HG02763 (cell line): ENCODE measurements at regions not wholly inside any gene's neighbourhood (a gene's known extent, or its start where the extent isn't known, plus 50 kb on each side); places are given as distances from the start of the nearest gene placed in this dataset.
"Not testable (repeated sequence)": the region's sequence is repeated elsewhere in the genome, so short reads cannot be mapped to it uniquely, and the experiment has no call there.

ENCODE experiments used
- ATAC-seq: cut with Tn5 transposase; IDR thresholded peaks from one replicate; pipeline ENCODE4 v1.9.1; 2021; ENCODE audit warnings: mild to moderate bottlenecking, moderate library complexity; ENCODE audit not compliant: unreplicated experiment

DNA sequence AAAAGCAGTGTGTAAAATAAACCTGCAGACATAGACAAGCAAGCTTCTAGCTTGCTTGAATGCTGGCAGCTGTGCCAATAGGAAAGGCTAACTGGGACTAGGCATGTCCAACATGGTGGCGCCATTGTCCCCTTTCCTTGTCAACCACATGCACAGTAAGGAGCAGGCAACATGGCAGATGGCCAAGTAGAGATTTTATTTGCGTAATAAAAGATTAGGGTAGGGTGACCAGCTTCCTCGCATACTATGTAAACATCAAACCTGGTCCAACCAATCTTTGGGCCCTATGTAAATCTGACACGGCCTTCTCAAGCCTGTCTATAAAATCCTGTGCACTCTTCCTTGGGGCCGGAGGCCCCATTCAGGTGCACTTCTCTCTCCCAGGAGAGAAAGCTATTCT is 575.4 kb upstream of the GOLIM4 start:
- no peak for ATAC-seq

DNA sequence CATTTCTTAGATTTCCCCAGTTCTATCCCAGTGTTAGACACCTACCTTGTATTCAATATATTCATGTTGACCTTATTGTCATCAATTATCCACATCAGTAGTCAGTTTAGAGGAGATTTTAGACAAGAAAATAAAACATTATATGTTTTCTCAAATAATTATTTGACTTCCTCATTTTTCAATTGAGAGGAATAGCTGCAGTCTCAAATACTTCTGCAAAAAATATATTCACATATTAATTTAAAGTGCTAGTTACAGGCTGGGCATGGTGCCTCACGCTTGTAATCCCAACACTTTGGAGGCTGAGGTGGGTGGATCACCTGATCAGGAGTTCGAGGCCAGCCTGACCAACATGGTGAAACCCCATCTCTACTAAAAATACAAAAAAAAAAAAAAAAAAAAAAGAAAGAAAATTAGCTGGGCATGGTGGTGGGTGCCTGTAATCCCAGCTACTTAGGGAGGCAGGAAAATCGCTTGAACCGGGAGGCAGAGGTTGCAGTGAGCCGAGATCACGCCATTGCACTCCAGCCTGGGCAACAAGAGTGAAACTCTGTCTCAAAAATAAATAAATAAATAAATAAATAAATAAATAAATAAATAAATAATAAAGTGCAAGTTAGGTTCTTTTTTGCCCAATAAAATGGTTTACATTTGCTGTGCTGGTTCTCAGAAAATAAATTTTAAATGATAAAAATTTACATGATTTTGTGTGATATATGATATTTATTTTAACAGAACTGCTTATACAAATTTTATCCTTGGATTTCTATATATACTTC is 565.3 kb upstream of the GOLIM4 start:
- not testable (repeated sequence) for ATAC-seq

DNA sequence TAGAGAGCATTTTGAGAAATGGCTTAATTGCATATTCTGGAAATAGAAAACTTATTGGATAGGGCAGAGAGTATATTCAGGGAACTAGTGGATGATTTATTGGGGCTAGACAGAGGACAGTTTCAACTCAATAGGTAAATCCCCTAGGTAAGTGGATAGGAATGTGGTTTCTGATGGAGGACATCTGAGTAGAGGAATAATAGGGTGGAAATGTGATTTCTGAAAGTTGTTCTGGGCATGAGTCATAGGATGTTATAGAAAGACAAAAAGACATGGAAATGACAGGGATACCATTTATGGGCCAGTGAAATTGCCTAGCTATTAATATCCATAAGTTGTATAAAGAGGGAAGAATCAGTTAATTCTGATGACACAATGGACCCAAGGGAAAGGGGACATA is 563.3 kb upstream of the GOLIM4 start:
- no peak for ATAC-seq

DNA sequence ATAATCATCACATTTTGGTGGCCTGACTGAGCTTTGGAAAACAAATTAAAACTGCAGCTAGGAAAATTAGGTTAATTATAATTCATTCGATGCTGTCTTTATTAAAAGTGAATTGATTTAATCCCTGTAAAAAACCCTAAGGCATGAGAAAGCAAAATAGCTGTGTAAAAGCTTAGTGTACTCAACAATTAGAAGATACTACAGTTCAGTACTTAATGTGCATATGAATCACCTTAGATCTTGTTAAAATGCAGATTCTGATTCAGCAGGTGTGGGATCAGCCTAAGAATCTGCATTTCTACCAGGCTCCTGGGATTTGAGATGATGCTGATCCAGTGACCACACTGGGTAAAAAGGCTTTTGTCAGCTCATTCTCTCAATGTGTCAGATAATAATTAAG is 559.9 kb upstream of the GOLIM4 start:
- ATAC-seq = no peak

GRCh38 chr3:168654700-168655099 is 559.0 kb upstream of the GOLIM4 start:
- ATAC-seq = no peak

- ATAC-seq = no peak
Measured at GRCh38 chr3:168653255-168653654, 557.5 kb upstream of the GOLIM4 start.

GRCh38 chr3:168648321-168648720 is 552.6 kb upstream of the GOLIM4 start:
- ATAC-seq = no peak

DNA sequence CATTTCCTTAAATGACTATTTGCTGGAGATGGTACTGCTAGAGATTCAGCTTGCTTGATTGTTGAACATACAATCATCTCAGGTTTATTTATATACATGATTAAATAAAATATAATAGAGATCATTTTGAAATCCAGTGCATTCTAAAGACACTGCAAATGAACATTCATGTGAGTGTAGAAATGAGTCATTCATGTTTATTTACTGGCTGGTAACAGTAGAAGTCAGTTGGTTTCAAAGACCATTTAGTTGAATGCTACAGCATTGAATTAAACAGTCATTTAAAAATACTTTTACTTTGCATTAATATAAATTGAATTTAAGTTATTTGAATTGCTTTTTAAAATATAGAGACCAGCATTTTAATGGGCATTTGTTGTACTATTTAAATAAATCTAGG is 551.9 kb upstream of the GOLIM4 start:
- no peak for ATAC-seq

DNA sequence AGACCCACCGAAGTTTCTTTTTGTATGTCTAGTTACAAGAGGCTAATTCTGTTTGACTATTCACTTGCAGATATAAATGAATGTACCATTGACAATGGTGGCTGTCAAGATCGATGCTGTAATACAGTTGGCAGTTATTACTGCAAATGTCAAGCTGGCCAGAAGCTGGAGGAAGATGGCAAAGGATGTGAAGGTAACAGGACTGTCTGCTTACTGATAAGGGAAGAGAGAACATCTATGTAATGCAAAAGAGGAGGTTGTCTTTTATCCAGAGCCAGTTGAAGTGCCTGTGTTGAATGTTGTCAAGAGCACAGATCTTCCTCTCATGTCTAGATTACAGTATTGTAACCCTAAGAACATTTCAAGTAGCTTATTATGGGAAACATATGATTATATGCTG is 549.5 kb upstream of the GOLIM4 start:
- ATAC-seq = no peak

DNA sequence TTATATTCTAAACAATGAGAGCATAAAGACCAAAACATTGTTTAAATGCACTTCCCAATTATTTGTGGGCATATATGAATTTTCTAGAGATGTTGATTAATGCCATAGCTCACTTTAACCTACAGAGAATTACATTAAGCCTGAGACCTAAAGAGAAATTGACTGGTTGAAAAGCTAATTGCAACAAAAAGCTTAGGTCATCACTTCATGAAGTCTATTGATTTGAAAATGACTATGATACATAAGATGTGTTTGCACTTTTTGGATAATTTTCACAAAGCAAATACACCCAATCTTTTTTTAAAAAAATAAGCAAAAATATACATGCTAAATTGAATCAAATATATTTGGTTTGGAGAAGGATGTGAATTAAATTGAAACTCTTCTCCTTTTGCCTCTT is 532.8 kb upstream of the GOLIM4 start:
- no peak for ATAC-seq

DNA sequence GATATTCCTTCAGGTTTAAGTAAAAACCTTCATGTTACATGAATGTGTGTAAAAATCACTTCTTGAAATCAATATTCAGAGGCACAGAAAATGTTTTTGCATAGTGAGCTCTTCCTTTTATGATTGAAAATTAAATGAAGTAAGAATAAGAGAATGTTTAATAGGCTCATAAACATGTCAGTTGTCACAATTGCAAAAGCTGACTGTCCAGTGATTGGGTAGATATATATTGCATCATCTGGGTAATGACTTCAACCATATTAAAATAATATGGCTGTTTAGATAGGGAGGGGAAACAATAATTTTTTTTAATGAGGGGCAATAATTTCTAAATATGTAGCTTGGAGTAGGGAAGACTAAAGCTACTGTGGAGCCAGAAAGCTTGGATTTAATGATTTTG is 529.8 kb upstream of the GOLIM4 start:
- no peak for ATAC-seq

- ATAC-seq = no peak
Measured at GRCh38 chr3:168624892-168625448, 529.2 kb upstream of the GOLIM4 start.

- ATAC-seq = no peak
Measured at GRCh38 chr3:168624195-168624594, 528.5 kb upstream of the GOLIM4 start.

DNA sequence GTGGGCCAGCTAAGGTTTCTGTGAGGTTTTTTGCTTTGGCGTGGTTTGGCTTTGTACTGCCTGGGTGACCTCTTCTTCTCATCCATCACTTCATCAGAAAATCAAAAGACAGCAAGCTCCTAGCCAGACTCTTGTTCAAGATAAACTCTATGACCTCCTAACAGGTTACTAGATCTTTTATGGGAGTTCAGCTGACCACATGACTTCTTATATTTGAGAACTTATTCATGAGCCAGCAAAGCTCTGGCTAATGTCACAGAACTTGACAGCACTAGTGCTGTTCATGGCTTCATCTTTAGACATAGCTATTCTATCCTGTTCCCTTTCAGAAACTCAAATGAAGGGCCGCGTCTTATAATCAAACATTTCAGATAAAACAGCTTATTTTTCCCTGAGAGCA is 527.1 kb upstream of the GOLIM4 start:
- ATAC-seq = no peak

- no peak for ATAC-seq
Measured at GRCh38 chr3:168620854-168621253, 525.1 kb upstream of the GOLIM4 start.

- no peak for ATAC-seq
Measured at GRCh38 chr3:168618827-168619470, 523.2 kb upstream of the GOLIM4 start.

- ATAC-seq = no peak
Measured at GRCh38 chr3:168617658-168618057, 521.9 kb upstream of the GOLIM4 start.

DNA sequence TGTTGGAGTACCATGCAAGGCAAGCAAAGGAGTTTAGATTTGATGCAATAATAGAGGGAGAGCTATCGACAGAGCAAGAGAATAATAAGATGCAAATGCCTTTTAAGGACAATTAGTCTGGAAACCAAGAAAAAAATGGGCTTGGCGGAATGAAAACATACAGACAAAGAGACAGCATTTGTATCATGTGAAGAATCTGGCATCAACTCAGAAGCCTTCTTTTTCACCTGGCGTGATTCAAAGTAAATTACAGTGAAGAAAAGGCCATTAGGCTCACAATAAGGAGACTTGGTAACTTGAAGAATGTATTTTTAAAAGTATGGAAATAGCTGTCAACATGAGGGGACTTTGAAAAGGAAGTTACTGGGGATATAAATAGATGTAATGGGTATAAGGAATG is 521.2 kb upstream of the GOLIM4 start:
- ATAC-seq = no peak

DNA sequence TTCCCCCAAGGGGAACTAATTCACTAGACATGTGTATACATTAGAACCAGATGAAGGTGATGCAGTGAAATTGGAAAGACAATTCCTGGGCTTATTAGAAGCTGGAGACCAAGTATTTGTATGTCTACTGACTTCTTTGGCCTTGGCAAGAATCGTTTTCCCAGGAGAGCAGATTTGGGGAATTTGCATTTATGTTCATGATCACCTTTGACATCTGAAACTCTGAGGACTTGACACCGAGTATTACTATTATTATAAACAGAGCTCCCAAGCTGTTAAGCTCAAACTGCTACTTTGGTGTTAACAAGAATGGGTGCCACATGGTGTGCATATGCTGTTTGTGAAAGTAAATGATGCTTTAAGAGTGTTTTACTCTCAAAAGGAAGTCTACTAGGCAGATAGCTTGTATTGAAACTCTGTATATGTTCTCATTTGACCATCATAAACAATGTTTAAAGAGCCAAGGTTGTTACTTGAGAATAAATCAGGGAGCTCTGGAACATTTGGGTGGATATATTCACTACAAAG is 519.8 kb upstream of the GOLIM4 start:
- no peak for ATAC-seq

- ATAC-seq = no peak
Measured at GRCh38 chr3:168613151-168613550, 517.4 kb upstream of the GOLIM4 start.

- ATAC-seq = no peak
Measured at GRCh38 chr3:168612671-168613070, 516.9 kb upstream of the GOLIM4 start.

GRCh38 chr3:168611826-168612225 is 516.1 kb upstream of the GOLIM4 start:
- ATAC-seq = no peak
